B cell (primary cell): ENCODE measurements at regions not wholly inside any gene's neighbourhood (a gene's known extent, or its start where the extent isn't known, plus 50 kb on each side); places are given as distances from the start of the nearest gene placed in this dataset.

Experiments
- ATAC-seq: fragments of 200-7000 bp; cut with Tn5 transposase; one replicate; pipeline ENCODE4 v1.10.0; 2021; ENCODE audit warnings: low read depth, mild to moderate bottlenecking, moderate number of reproducible peaks, moderate library complexity
- CTCF ChIA-PET: fragments of 350-600 bp; sonication (Branson Sonifier 250); formaldehyde crosslinking; loops from one replicate; lab custom pipeline; 2021; ENCODE audit warnings: antibody characterized with exemption, inconsistent platforms; lab: Charles Lee
- POLR2A ChIA-PET: fragments of 350-600 bp; sonication (Branson Sonifier 250); formaldehyde crosslinking; loops from one replicate; lab custom pipeline; 2021; ENCODE audit warnings: antibody characterized with exemption; lab: Charles Lee
- DNase-seq: peaks from one replicate; pipeline ENCODE4 v3.0.0; 2013
- H2AFZ ChIP-seq: 2 replicates; pipeline ENCODE4 v1.6.1; 2012; ENCODE audit warnings: mild to moderate bottlenecking, low read depth, low read length; ENCODE audit not compliant: insufficient read depth, poor library complexity, severe bottlenecking
- H3K27ac ChIP-seq, 2 donors: 1 replicate in 1 of 2; 2 replicates in 1 of 2; pipeline ENCODE4 v1.5.1; 2012 to 2013; ENCODE audit warnings: low read length in 2 of 2, mild to moderate bottlenecking in 2 of 2, moderate library complexity in 1 of 2
- H3K27me3 ChIP-seq, 4 experiments: fragments of 200-600 bp in 1 of 4; sonication (generic) in 1 of 4; replicated peaks in 1 of 4; 1 replicate in 2 of 4; 2 replicates in 2 of 4; pipeline versions ENCODE4 v1.6.1 to v1.7.0; 2013 to 2016; ENCODE audit warnings: low read length in 3 of 4, mild to moderate bottlenecking in 2 of 4, mixed read lengths in 1 of 4, moderate library complexity in 1 of 4; ENCODE audit not compliant: insufficient read depth in 4 of 4, control insufficient read depth in 3 of 4; ENCODE audit errors: control extremely low read depth in 1 of 4
- H3K36me3 ChIP-seq, 2 experiments: replicated peaks in 1 of 2; 1 replicate in 1 of 2; 2 replicates in 1 of 2; pipeline versions ENCODE4 v1.6.1 to v1.7.1; 2013; ENCODE audit warnings: low read length in 1 of 2; ENCODE audit not compliant: insufficient read depth in 2 of 2, control insufficient read depth in 1 of 2; ENCODE audit errors: control extremely low read depth in 1 of 2, extremely low read depth in 1 of 2
- H3K4me1 ChIP-seq, 2 donors: fragments of 200-600 bp in 1 of 2; sonication (generic) in 1 of 2; 1 replicate in 1 of 2; 2 replicates in 1 of 2; pipeline versions ENCODE4 v1.5.1 to v1.6.1; 2013 to 2017; ENCODE audit warnings: low read length in 2 of 2; ENCODE audit not compliant: control insufficient read depth in 2 of 2, insufficient read depth in 2 of 2
- H3K4me2 ChIP-seq: replicated peaks from 2 replicates; pipeline ENCODE3; 2012; ENCODE audit warnings: mild to moderate bottlenecking, low read depth, low read length; ENCODE audit not compliant: poor library complexity, severe bottlenecking
- H3K4me3 ChIP-seq, 5 experiments: fragments of 200-600 bp in 1 of 5; sonication (generic) in 1 of 5; 1 replicate in 3 of 5; 2 replicates in 2 of 5; pipeline versions ENCODE4 v1.5.1 to v1.7.0; 2011 to 2016; ENCODE audit warnings: low read length in 4 of 5, mild to moderate bottlenecking in 4 of 5, low read depth in 2 of 5, control low read depth in 1 of 5, moderate library complexity in 1 of 5; ENCODE audit not compliant: insufficient read depth in 1 of 5; ENCODE audit errors: control extremely low read depth in 1 of 5, extremely low read depth in 1 of 5
- H3K79me2 ChIP-seq: fragments of 200-600 bp; sonication (generic); one replicate; pipeline ENCODE4 v1.6.0; 2016; ENCODE audit warnings: low read length; ENCODE audit not compliant: control insufficient read depth, insufficient read depth
- H3K9ac ChIP-seq: fragments of 200-600 bp; sonication (generic); 2 replicates; pipeline ENCODE4 v1.6.1; 2017; ENCODE audit warnings: mild to moderate bottlenecking, low read length, moderate library complexity
- H3K9me3 ChIP-seq, 3 donors: one replicate each; pipeline versions ENCODE4 v1.6.1 to v1.7.1; 2013; ENCODE audit warnings: low read length in 2 of 3; ENCODE audit not compliant: control insufficient read depth in 2 of 3, insufficient read depth in 1 of 3; ENCODE audit errors: control extremely low read depth in 1 of 3
- H4K20me1 ChIP-seq: 2 replicates; pipeline ENCODE4 v1.6.0; 2012; ENCODE audit warnings: mild to moderate bottlenecking, low read length; ENCODE audit not compliant: insufficient read depth, control insufficient read depth, poor library complexity, severe bottlenecking
- H3K27ac Mint-ChIP-seq: one replicate; pipeline ENCODE4 v1.8.0; 2021; ENCODE audit warnings: mixed read lengths
- H3K27me3 Mint-ChIP-seq: one replicate; pipeline ENCODE4 v1.8.0; 2021; ENCODE audit warnings: mixed read lengths
- H3K4me1 Mint-ChIP-seq: one replicate; pipeline ENCODE4 v1.8.0; 2021; ENCODE audit warnings: mixed read lengths
- H3K4me3 Mint-ChIP-seq: one replicate; pipeline ENCODE4 v1.8.0; 2021; ENCODE audit warnings: mixed read lengths
- H3K9me3 Mint-ChIP-seq: one replicate; pipeline ENCODE4 v1.8.0; 2022; ENCODE audit warnings: mixed read lengths; ENCODE audit not compliant: insufficient read depth
- EZH2 ChIP-seq: IDR thresholded peaks from 2 replicates; pipeline ENCODE4 v1.6.1; 2012; ENCODE audit warnings: borderline replicate concordance, low read depth, mild to moderate bottlenecking, moderate library complexity, low read length; ENCODE audit not compliant: insufficient read depth, poor library complexity, severe bottlenecking
- WGBS: methylation state at CpG from one replicate; pipeline ENCODE4 v1.1.5; 2013; ENCODE audit warnings: missing lambda C conversion rate; ENCODE audit not compliant: insufficient coverage; 5-methylcytosine and 5-hydroxymethylcytosine counted together
- intact Hi-C: fragments of 100-400 bp; cut with micrococcal nuclease; formaldehyde crosslinking; loops from one replicate; pipeline ENCODE4 v1.10.0; 2022
- TF ChIP-seq, protein P1 (sequence below): fragments of 200-600 bp; IDR thresholded peaks from one replicate; pipeline ENCODE4 v1.8.0; 2022; ENCODE audit warnings: antibody characterized with exemption, mild to moderate bottlenecking

DNA sequence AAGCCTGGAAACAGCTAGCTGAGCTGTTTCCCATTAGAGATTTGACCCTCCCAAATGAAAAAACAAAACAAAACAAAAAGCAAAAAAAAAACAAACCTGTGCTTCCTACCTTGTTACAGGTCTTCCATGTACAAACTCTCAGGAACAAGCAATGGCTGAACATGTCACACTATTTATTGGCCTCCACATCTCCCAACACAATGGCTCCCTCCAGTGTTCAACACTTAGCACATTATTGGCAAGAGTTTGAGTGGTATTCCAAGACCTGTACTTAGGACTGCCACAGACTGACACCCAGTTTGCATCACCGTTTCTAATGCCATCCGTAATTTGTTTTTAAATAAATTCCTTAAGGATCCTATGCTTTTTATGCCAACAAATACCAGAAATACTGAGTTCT, 195.0 kb upstream of the OLFM3 start:
- no peak overlapping the region for H3K4me3 ChIP-seq
- no peaks in the 10 kb centered on the region for H3K27me3 ChIP-seq
- no CpG with 5 or more reads among the region's 2 CpGs for WGBS
- H3K9ac ChIP-seq: no peak overlapping the region
- Mint-ChIP-seq H3K4me1 (no peaks in the 10 kb centered on the region), H3K4me3 (no peak overlapping the region), H3K9me3 (no peaks in the 10 kb centered on the region), H3K27ac (no peak overlapping the region), H3K27me3 (no peaks in the 10 kb centered on the region)
- no peak for TF ChIP-seq EZH2
- TF ChIP-seq, protein P1, sequence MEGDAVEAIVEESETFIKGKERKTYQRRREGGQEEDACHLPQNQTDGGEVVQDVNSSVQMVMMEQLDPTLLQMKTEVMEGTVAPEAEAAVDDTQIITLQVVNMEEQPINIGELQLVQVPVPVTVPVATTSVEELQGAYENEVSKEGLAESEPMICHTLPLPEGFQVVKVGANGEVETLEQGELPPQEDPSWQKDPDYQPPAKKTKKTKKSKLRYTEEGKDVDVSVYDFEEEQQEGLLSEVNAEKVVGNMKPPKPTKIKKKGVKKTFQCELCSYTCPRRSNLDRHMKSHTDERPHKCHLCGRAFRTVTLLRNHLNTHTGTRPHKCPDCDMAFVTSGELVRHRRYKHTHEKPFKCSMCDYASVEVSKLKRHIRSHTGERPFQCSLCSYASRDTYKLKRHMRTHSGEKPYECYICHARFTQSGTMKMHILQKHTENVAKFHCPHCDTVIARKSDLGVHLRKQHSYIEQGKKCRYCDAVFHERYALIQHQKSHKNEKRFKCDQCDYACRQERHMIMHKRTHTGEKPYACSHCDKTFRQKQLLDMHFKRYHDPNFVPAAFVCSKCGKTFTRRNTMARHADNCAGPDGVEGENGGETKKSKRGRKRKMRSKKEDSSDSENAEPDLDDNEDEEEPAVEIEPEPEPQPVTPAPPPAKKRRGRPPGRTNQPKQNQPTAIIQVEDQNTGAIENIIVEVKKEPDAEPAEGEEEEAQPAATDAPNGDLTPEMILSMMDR: no peak
- no peaks in the 10 kb centered on the region for H3K9me3 ChIP-seq
- no peaks in the 10 kb centered on the region for H3K79me2 ChIP-seq
- no peak for DNase-seq
- CTCF ChIA-PET: no interaction called here
- no peaks in the 10 kb centered on the region for H3K4me1 ChIP-seq
- no peaks in the 10 kb centered on the region for H4K20me1 ChIP-seq
- H3K36me3 ChIP-seq: no peaks in the 10 kb centered on the region
- intact Hi-C loops: no loop called here
- no peak overlapping the region for H3K4me2 ChIP-seq
- no peak overlapping the region for H2AFZ ChIP-seq
- no peak for ATAC-seq
- no peak overlapping the region for H3K27ac ChIP-seq
- POLR2A ChIA-PET: no interaction called here

DNA sequence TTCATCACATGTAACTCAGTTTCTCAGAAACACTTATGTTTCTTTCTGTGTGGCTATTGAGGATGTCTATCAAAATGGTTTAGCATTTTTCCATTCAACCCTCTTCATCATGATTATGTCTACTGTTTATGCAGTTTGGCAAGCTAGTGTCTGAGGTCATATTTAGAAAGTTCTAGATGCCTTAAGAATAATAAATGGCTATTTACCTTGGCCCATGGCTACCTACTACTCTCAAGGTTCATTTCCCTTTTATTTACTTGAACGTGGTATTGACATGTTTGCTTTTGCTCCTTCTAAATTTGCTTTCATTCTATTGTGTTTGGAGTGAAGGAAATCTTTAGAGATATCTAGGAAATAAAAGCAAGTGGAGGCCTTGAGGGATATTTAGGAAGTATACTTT, 193.7 kb upstream of the OLFM3 start:
- H3K36me3 ChIP-seq: no peaks in the 10 kb centered on the region
- Mint-ChIP-seq H3K27ac (no peak overlapping the region), H3K9me3 (no peaks in the 10 kb centered on the region), H3K4me1 (no peaks in the 10 kb centered on the region), H3K4me3 (no peak overlapping the region), H3K27me3 (no peaks in the 10 kb centered on the region)
- H3K9me3 ChIP-seq: no peaks in the 10 kb centered on the region
- no peak for ATAC-seq
- TF ChIP-seq EZH2: no peak
- TF ChIP-seq, protein P1: no peak
- POLR2A ChIA-PET: no interaction called here
- H3K27ac ChIP-seq: no peak overlapping the region
- no peaks in the 10 kb centered on the region for H3K79me2 ChIP-seq
- CTCF ChIA-PET: no interaction called here
- no peaks in the 10 kb centered on the region for H4K20me1 ChIP-seq
- intact Hi-C loops: no loop called here
- DNase-seq: no peak
- no CpG with 5 or more reads among the region's 1 CpG for WGBS
- no peaks in the 10 kb centered on the region for H3K27me3 ChIP-seq
- no peak overlapping the region for H3K9ac ChIP-seq
- H3K4me1 ChIP-seq: no peaks in the 10 kb centered on the region
- no peak overlapping the region for H2AFZ ChIP-seq
- H3K4me3 ChIP-seq: no peak overlapping the region
- no peak overlapping the region for H3K4me2 ChIP-seq
